Psoas muscle (tissue), 7 donors: ENCODE measurements at regions not wholly inside any gene's neighbourhood (a gene's known extent, or its start where the extent isn't known, plus 50 kb on each side); places are given as distances from the start of the nearest gene placed in this dataset.

Experiments
- ATAC-seq, 4 donors: fragments of 200-7000 bp; cut with Tn5 transposase; one replicate each; pipeline ENCODE4 v1.9.1; 2020; ENCODE audit warnings: moderate library complexity in 3 of 4, mild to moderate bottlenecking in 2 of 4
- DNase-seq, 2 donors: peaks; one replicate each; pipeline ENCODE4 v3.0.0-alpha.2; 2020
- H3K27ac ChIP-seq: fragments of 200-600 bp; one replicate; pipeline ENCODE4 v1.8.0; 2022
- H3K27me3 ChIP-seq, 3 donors: fragments of 200-600 bp in 1 of 3; one replicate each; pipeline versions ENCODE4 v1.6.1 to v1.8.0; 2013 to 2022; ENCODE audit warnings: low read length in 2 of 3, mild to moderate bottlenecking in 2 of 3, moderate library complexity in 1 of 3; ENCODE audit not compliant: insufficient read depth in 3 of 3
- H3K36me3 ChIP-seq, 2 donors: fragments of 200-600 bp in 1 of 2; one replicate each; pipeline versions ENCODE4 v1.6.1 to v1.8.0; 2013 to 2022; ENCODE audit warnings: low read depth in 1 of 2, mild to moderate bottlenecking in 1 of 2, moderate library complexity in 1 of 2; ENCODE audit not compliant: insufficient read depth in 1 of 2
- H3K4me1 ChIP-seq: fragments of 200-600 bp; one replicate; pipeline ENCODE4 v1.8.0; 2022
- H3K4me3 ChIP-seq: fragments of 200-600 bp; one replicate; pipeline ENCODE4 v1.8.0; 2022; ENCODE audit warnings: mild to moderate bottlenecking
- H3K9me3 ChIP-seq: fragments of 200-600 bp; one replicate; pipeline ENCODE4 v1.8.0; 2022
- WGBS, 3 donors: extraction: QIAGEN DNeasy Blood & Tissue Kit; methylation state at CpG; one replicate each; pipeline versions ENCODE4 v1.1.6 to v1.1.7; 2013; 5-methylcytosine and 5-hydroxymethylcytosine counted together
- intact Hi-C, 2 donors: fragments of 100-400 bp; cut with DNase I; formaldehyde crosslinking; loops; one replicate each; pipeline versions ENCODE4 v1.11.0 to v1.14.2; 2022
- TF ChIP-seq, protein P1 (sequence below): fragments of 200-600 bp; IDR thresholded peaks from one replicate; pipeline ENCODE4 v1.8.0; 2022; ENCODE audit warnings: antibody characterized with exemption
- donor health status: healthy with polysubstance abuse.
- donor health status: DM: no; HTN: no; CAD: no; lungs with moderate emphysema.
- donor health status: Bipolar disorder and iron deficiency.
- donor health status: healthy.
- donor health status: DM: yes; HTN: yes; CAD: no.
- donor health status: DM: no; HTN: no; CAD: no.
- donor health status: DM: yes; HTN: yes; CAD: no.

DNA sequence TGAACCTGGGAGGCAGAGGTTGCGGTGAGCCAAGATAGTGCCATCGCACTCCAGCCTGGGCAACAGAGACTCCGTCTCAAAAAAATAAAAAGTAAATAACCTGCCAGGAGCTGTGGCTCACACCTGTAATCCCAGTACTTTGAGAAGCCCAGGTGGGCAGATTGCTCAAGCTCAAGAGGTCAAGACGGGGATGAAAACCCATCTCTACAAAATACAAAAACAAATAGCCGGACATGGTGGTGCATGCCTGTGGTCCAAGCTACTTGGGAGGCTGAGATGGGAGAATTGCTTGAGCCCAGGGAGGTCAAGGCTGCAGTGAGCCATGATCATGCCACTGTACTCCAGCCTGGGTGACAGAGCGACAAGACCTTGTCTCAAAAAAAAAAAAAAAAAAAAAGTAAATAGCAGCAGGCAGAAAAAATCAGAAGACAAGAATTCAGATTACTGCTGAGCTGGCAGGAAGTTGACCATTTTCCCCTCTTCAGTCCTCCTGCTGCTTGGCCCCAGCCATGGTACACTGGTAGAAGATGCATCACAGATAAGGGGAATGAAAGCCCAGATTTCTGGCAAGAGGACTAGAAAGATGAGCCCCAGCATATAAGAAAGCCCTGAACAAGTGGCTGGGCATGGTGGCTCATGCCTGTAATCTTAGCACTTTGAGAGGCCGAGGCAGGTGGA, 97.6 kb downstream of the TOMM20 start:
- TF ChIP-seq, protein P1, sequence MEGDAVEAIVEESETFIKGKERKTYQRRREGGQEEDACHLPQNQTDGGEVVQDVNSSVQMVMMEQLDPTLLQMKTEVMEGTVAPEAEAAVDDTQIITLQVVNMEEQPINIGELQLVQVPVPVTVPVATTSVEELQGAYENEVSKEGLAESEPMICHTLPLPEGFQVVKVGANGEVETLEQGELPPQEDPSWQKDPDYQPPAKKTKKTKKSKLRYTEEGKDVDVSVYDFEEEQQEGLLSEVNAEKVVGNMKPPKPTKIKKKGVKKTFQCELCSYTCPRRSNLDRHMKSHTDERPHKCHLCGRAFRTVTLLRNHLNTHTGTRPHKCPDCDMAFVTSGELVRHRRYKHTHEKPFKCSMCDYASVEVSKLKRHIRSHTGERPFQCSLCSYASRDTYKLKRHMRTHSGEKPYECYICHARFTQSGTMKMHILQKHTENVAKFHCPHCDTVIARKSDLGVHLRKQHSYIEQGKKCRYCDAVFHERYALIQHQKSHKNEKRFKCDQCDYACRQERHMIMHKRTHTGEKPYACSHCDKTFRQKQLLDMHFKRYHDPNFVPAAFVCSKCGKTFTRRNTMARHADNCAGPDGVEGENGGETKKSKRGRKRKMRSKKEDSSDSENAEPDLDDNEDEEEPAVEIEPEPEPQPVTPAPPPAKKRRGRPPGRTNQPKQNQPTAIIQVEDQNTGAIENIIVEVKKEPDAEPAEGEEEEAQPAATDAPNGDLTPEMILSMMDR = no peak

DNA sequence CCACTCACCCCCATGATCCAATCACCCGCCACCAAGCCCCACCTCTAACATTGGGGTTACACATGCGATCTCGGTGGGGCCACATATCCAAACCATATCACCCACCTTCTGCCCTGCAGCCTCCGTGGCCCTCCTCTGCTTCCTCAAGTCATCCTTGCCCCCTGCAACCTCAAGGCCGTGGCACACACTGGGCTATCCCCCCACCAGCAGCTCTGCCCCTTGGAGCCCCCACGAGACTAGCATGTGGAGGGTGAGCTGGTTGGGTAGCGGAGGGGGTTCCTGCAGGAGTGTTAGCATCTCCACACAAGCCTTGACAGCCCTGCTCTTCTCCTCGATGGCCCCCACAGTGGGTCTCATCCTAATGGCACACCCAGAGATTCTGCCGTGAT, 100.8 kb downstream of the TOMM20 start:
- Histone ChIP-seq H3K4me1 (peaks cover 5% of the 10 kb centered on the region), H3K9me3 (no peaks in the 10 kb centered on the region), H3K4me3 (no peak overlapping the region), H3K27ac (no peak overlapping the region), H3K36me3 (no peaks in the 10 kb centered on the region), H3K27me3 (no peaks in the 10 kb centered on the region)
- DNase-seq (no peak), ATAC-seq (no peak)
- intact Hi-C loops = no loop called here
- TF ChIP-seq, protein P1 = no peak
- WGBS, 3 donors = 94 to 98% (median 97%) methylated on average over 9 of the region's 9 CpGs

More for the DNA sequence above, 97.6 kb downstream of the TOMM20 start:
- 88 to 98% (median 97%) methylated on average over 7 of the region's 7 CpGs for WGBS, 3 donors
- intact Hi-C loops = no loop called here
- Histone ChIP-seq H3K27me3 (no peaks in the 10 kb centered on the region), H3K9me3 (no peaks in the 10 kb centered on the region), H3K4me3 (no peak overlapping the region), H3K4me1 (no peaks in the 10 kb centered on the region), H3K27ac (no peak overlapping the region), H3K36me3 (no peaks in the 10 kb centered on the region)
- ATAC-seq (no peak), DNase-seq (no peak)

DNA sequence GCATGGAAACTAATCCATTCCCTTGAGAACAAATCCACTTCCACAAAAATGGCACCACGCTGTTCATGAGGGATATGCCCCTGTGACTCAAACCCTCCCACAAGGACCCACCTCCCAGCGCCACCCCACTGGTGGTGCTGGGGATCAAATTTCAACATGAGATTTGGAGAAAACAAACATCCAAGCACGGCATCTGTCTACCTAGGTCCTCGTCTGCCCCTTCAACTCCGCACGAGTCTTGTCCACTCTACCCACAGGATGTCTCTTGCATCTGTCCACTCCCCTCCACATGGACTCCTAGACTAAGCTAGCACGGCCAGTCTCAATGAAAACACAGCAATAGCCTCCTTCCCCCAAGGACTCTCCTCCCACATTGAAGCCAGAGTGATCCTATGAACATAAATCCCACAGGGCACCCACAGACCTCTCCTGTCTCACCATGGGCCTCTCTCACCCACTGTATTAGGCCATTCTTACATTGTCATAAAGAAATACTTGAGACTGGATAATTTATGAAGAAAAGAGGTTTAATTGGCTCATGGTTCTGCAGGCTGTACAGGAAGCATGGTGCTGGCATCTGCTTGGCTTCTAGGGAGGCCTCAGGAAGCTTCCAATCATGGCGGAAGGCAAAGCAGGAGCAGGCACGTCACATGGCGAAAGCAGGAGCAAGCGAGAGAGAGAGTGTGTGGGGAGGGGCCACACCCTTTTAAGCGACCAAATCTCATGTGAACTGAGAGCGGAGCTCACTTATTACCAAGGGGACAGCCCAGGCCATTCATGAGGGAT, 101.4 kb downstream of the TOMM20 start:
- intact Hi-C loops = no loop called here
- no peak for ATAC-seq
- no peaks in the 10 kb centered on the region for H3K27me3 ChIP-seq
- H3K4me1 ChIP-seq = peaks cover 11% of the 10 kb centered on the region
- no peaks in the 10 kb centered on the region for H3K36me3 ChIP-seq
- 93 to 97% (median 96%) methylated on average over 13 of the region's 13 CpGs for WGBS, 3 donors
- no peak overlapping the region for H3K27ac ChIP-seq
- H3K4me3 ChIP-seq = no peak overlapping the region
- TF ChIP-seq, protein P1 = no peak
- no peaks in the 10 kb centered on the region for H3K9me3 ChIP-seq
- no peak for DNase-seq

DNA sequence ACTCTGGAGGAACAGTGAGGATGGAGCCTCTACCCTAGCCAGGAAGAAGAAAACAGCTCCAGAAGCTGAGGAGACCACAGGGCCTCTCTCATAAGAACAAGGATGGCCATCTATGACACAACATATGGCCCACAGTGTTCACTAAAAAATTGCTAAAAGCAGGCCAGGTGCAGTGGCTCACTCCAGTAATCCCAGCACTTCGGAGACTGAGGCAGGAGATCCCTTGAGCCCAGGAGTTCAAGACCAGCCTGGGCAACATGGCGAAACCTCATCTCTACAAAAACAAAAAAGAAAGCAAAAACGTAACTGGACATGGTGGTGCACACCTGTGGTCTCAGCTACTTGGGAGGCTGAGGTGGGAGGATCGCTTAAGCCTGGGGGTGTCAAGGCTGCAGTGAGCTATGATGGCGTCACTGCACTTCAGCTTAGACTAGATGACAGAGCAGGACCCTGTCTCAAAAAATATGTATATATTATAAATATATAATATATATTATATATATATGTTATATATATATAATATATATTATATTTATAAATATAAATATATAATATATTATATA, 103.1 kb downstream of the TOMM20 start:
- Histone ChIP-seq H3K27ac (no peak overlapping the region), H3K27me3 (no peaks in the 10 kb centered on the region), H3K4me1 (peaks cover 16% of the 10 kb centered on the region), H3K9me3 (no peaks in the 10 kb centered on the region), H3K4me3 (no peak overlapping the region), H3K36me3 (no peaks in the 10 kb centered on the region)
- WGBS, 3 donors = 96 to 97% (median 96%) methylated on average over 5 of the region's 5 CpGs
- ATAC-seq (no peak), DNase-seq (no peak)
- TF ChIP-seq, protein P1 = no peak
- intact Hi-C loops = no loop called here
